ENCODE measurements at regions not wholly inside any gene's neighbourhood (a gene's known extent, or its start where the extent isn't known, plus 50 kb on each side); places are given as distances from the start of the nearest gene placed in this dataset.
"Not testable (repeated sequence)": the region's sequence is repeated elsewhere in the genome, so short reads cannot be mapped to it uniquely, and the experiment has no call there.

GRCh38 chr7:80018941-80019808 lies 115.5 kb upstream of the GNAI1 start:
- no peak overlapping the region for H3K9ac ChIP-seq (ENCODE audit: low read length)
- no peak overlapping the region for H3K4me3 ChIP-seq (ENCODE audit: low read length)

GRCh38 chr7:80017101-80017698 lies 117.4 kb upstream of the GNAI1 start:
- Histone ChIP-seq H3K27me3 (replicated peaks; ENCODE audit: control insufficient read depth, insufficient read depth, low read length) (no peaks in the 10 kb centered on the region), H3K4me3 (ENCODE audit: low read length) (no peak overlapping the region), H3K36me3 (ENCODE audit: control insufficient read depth, insufficient read depth, low read length, severe bottlenecking) (no peaks in the 10 kb centered on the region), H3K4me1 (ENCODE audit: control insufficient read depth, insufficient read depth, low read length) (peaks cover 3% of the 10 kb centered on the region), H3K9ac (ENCODE audit: low read length) (no peak overlapping the region), H3K9me3 (ENCODE audit: control insufficient read depth, low read length) (no peaks in the 10 kb centered on the region)
- DNase-seq (ENCODE audit: low read depth): no peak

More at GRCh38 chr7:80018941-80019808, 115.5 kb upstream of the GNAI1 start:
- peak; percentile 84 for DNase-seq (ENCODE audit: low read depth)
- Histone ChIP-seq H3K9me3 (ENCODE audit: control insufficient read depth, low read length) (peaks cover 5% of the 10 kb centered on the region), H3K4me1 (ENCODE audit: control insufficient read depth, insufficient read depth, low read length) (peaks cover 3% of the 10 kb centered on the region), H3K27me3 (replicated peaks; ENCODE audit: control insufficient read depth, insufficient read depth, low read length) (no peaks in the 10 kb centered on the region), H3K36me3 (ENCODE audit: control insufficient read depth, insufficient read depth, low read length, severe bottlenecking) (no peaks in the 10 kb centered on the region)

GRCh38 chr7:80014511-80014910 lies 120.1 kb upstream of the GNAI1 start:
- H3K9ac ChIP-seq (ENCODE audit: low read length): no peak overlapping the region
- peak; percentile 18 for DNase-seq (ENCODE audit: low read depth)
- peak overlapping the region; percentile 48 for H3K4me3 ChIP-seq (ENCODE audit: low read length)
- no peaks in the 10 kb centered on the region for H3K9me3 ChIP-seq (ENCODE audit: control insufficient read depth, low read length)
- H3K27me3 ChIP-seq (replicated peaks; ENCODE audit: control insufficient read depth, insufficient read depth, low read length): no peaks in the 10 kb centered on the region
- H3K36me3 ChIP-seq (ENCODE audit: control insufficient read depth, insufficient read depth, low read length, severe bottlenecking): no peaks in the 10 kb centered on the region
- peaks cover 3% of the 10 kb centered on the region for H3K4me1 ChIP-seq (ENCODE audit: control insufficient read depth, insufficient read depth, low read length)

GRCh38 chr7:80008039-80008438 lies 126.6 kb upstream of the GNAI1 start:
- Histone ChIP-seq H3K4me1 (ENCODE audit: control insufficient read depth, insufficient read depth, low read length) (peaks cover 7% of the 10 kb centered on the region), H3K4me3 (ENCODE audit: low read length) (no peak overlapping the region), H3K36me3 (ENCODE audit: control insufficient read depth, insufficient read depth, low read length, severe bottlenecking) (no peaks in the 10 kb centered on the region), H3K9me3 (ENCODE audit: control insufficient read depth, low read length) (no peaks in the 10 kb centered on the region), H3K27me3 (replicated peaks; ENCODE audit: control insufficient read depth, insufficient read depth, low read length) (no peaks in the 10 kb centered on the region), H3K9ac (ENCODE audit: low read length) (no peak overlapping the region)
- DNase-seq (ENCODE audit: low read depth): no peak

GRCh38 chr7:80002865-80003264 lies 131.8 kb upstream of the GNAI1 start:
- Histone ChIP-seq H3K4me1 (ENCODE audit: control insufficient read depth, insufficient read depth, low read length) (peaks cover 18% of the 10 kb centered on the region), H3K9ac (ENCODE audit: low read length) (no peak overlapping the region), H3K9me3 (ENCODE audit: control insufficient read depth, low read length) (no peaks in the 10 kb centered on the region), H3K36me3 (ENCODE audit: control insufficient read depth, insufficient read depth, low read length, severe bottlenecking) (no peaks in the 10 kb centered on the region), H3K27me3 (replicated peaks; ENCODE audit: control insufficient read depth, insufficient read depth, low read length) (no peaks in the 10 kb centered on the region), H3K4me3 (ENCODE audit: low read length) (no peak overlapping the region)
- DNase-seq (ENCODE audit: low read depth): peak; percentile 52

- Histone ChIP-seq H3K36me3 (ENCODE audit: control insufficient read depth, insufficient read depth, low read length, severe bottlenecking) (no peaks in the 10 kb centered on the region), H3K9me3 (ENCODE audit: control insufficient read depth, low read length) (no peaks in the 10 kb centered on the region), H3K9ac (ENCODE audit: low read length) (no peak overlapping the region), H3K4me3 (ENCODE audit: low read length) (no peak overlapping the region), H3K4me1 (ENCODE audit: control insufficient read depth, insufficient read depth, low read length) (peaks cover 15% of the 10 kb centered on the region), H3K27me3 (replicated peaks; ENCODE audit: control insufficient read depth, insufficient read depth, low read length) (no peaks in the 10 kb centered on the region)
- no peak for DNase-seq (ENCODE audit: low read depth)
Observed at GRCh38 chr7:79998363-79998762, 136.3 kb upstream of the GNAI1 start.

- no peaks in the 10 kb centered on the region for H3K36me3 ChIP-seq (ENCODE audit: control insufficient read depth, insufficient read depth, low read length, severe bottlenecking)
- no peak overlapping the region for H3K9ac ChIP-seq (ENCODE audit: low read length)
- no peaks in the 10 kb centered on the region for H3K27me3 ChIP-seq (replicated peaks; ENCODE audit: control insufficient read depth, insufficient read depth, low read length)
- peaks cover 5% of the 10 kb centered on the region for H3K4me1 ChIP-seq (ENCODE audit: control insufficient read depth, insufficient read depth, low read length)
- H3K9me3 ChIP-seq (ENCODE audit: control insufficient read depth, low read length): no peaks in the 10 kb centered on the region
- DNase-seq (ENCODE audit: low read depth): no peak
- H3K4me3 ChIP-seq (ENCODE audit: low read length): no peak overlapping the region
Observed at GRCh38 chr7:79997345-79997744, 137.3 kb upstream of the GNAI1 start.

GRCh38 chr7:79995741-79996140 lies 138.9 kb upstream of the GNAI1 start:
- H3K4me1 ChIP-seq (ENCODE audit: control insufficient read depth, insufficient read depth, low read length); H3K36me3 ChIP-seq (ENCODE audit: control insufficient read depth, insufficient read depth, low read length, severe bottlenecking); DNase-seq (ENCODE audit: low read depth); H3K9ac ChIP-seq (ENCODE audit: low read length); H3K4me3 ChIP-seq (ENCODE audit: low read length); H3K9me3 ChIP-seq (ENCODE audit: control insufficient read depth, low read length); H3K27me3 ChIP-seq (replicated peaks; ENCODE audit: control insufficient read depth, insufficient read depth, low read length): not testable (repeated sequence)

GRCh38 chr7:79988653-79989052 lies 146.0 kb upstream of the GNAI1 start:
- peak; percentile 59 for DNase-seq (ENCODE audit: low read depth)
- no peaks in the 10 kb centered on the region for H3K36me3 ChIP-seq (ENCODE audit: control insufficient read depth, insufficient read depth, low read length, severe bottlenecking)
- H3K4me3 ChIP-seq (ENCODE audit: low read length): no peak overlapping the region
- H3K4me1 ChIP-seq (ENCODE audit: control insufficient read depth, insufficient read depth, low read length): peaks cover 3% of the 10 kb centered on the region
- H3K27me3 ChIP-seq (replicated peaks; ENCODE audit: control insufficient read depth, insufficient read depth, low read length): no peaks in the 10 kb centered on the region
- H3K9me3 ChIP-seq (ENCODE audit: control insufficient read depth, low read length): no peaks in the 10 kb centered on the region
- no peak overlapping the region for H3K9ac ChIP-seq (ENCODE audit: low read length)

GRCh38 chr7:79984210-79984609 lies 150.4 kb upstream of the GNAI1 start:
- Histone ChIP-seq H3K27me3 (replicated peaks; ENCODE audit: control insufficient read depth, insufficient read depth, low read length) (no peaks in the 10 kb centered on the region), H3K9ac (ENCODE audit: low read length) (no peak overlapping the region), H3K9me3 (ENCODE audit: control insufficient read depth, low read length) (no peaks in the 10 kb centered on the region), H3K36me3 (ENCODE audit: control insufficient read depth, insufficient read depth, low read length, severe bottlenecking) (no peaks in the 10 kb centered on the region), H3K4me1 (ENCODE audit: control insufficient read depth, insufficient read depth, low read length) (peaks cover 16% of the 10 kb centered on the region), H3K4me3 (ENCODE audit: low read length) (no peak overlapping the region)
- DNase-seq (ENCODE audit: low read depth): peak; percentile 46

- Histone ChIP-seq H3K9ac (ENCODE audit: low read length) (no peak overlapping the region), H3K4me1 (ENCODE audit: control insufficient read depth, insufficient read depth, low read length) (peaks cover 16% of the 10 kb centered on the region), H3K4me3 (ENCODE audit: low read length) (no peak overlapping the region), H3K9me3 (ENCODE audit: control insufficient read depth, low read length) (no peaks in the 10 kb centered on the region), H3K36me3 (ENCODE audit: control insufficient read depth, insufficient read depth, low read length, severe bottlenecking) (no peaks in the 10 kb centered on the region), H3K27me3 (replicated peaks; ENCODE audit: control insufficient read depth, insufficient read depth, low read length) (no peaks in the 10 kb centered on the region)
- peak; percentile 39 for DNase-seq (ENCODE audit: low read depth)
Observed at GRCh38 chr7:79982141-79982770, 152.4 kb upstream of the GNAI1 start.
